ENCODE measurements at regions not wholly inside any gene's neighbourhood (a gene's known extent, or its start where the extent isn't known, plus 50 kb on each side); places are given as distances from the start of the nearest gene placed in this dataset.
"Not testable (repeated sequence)": the region's sequence is repeated elsewhere in the genome, so short reads cannot be mapped to it uniquely, and the experiment has no call there.

DNA sequence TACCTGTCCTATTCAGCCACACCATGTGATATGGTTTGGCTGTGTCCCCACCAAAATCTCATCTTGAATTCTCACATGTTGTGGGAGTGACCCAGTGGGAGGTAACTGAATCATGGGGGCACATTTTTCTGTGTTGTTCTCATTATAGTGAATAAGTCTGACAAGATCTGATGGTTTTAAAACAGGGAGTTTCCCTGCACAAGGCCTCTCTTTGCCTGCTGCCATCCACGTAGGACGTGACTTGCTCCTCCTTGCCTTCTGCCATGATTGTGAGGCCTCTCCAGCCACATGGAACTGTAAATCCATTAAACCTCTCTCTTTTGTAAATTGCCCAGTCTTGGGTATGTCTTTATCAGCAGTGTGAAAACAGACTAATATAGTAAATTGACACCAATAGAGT, 117.7 kb downstream of the ENC1 start:
- H3K9ac ChIP-seq (ENCODE audit: low read length) = not testable (repeated sequence)

DNA sequence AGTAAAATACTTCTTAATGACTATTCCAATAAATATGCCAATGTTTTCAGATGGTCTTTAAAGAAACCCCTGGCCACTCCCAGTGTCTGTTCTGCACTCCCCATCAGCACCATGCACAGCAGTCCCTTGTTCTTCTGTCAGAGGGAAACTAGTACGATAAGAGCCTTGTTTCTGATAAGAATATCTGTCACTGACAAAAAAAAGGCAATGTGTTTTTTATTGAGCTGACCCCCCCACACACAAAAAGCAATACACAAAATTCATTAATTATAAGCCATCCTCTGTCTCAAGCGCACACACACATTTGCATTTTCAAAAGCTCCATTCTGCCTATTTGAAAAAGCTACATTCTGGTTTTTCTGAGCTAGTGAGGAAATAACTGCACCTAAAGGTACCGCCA, 119.1 kb downstream of the ENC1 start:
- no peaks in the 10 kb centered on the region for H3K27me3 ChIP-seq (ENCODE audit: insufficient read depth, low read depth, low read length)
- no peaks in the 10 kb centered on the region for H3K79me2 ChIP-seq (replicated peaks; ENCODE audit: insufficient read depth, low read length)
- no peak overlapping the region for H3K27ac ChIP-seq (ENCODE audit: low read length)
- no peak for TF ChIP-seq EZH2 (IDR thresholded peaks at IDR 0.05; ENCODE audit: borderline replicate concordance, insufficient read depth, low read length, poor library complexity, severe bottlenecking)
- no peak for TF ChIP-seq EP300 (conservative IDR thresholded peaks at IDR 0.05; ENCODE audit: poor library complexity, severe bottlenecking)
- TF ChIP-seq TAF1 (IDR thresholded peaks at IDR 0.05; ENCODE audit: low read depth) = no peak
- no peaks in the 10 kb centered on the region for H3K9me2 ChIP-seq (ENCODE audit: insufficient read depth, low read length)
- H4K20me1 ChIP-seq (ENCODE audit: insufficient read depth) = no peaks in the 10 kb centered on the region
- no peaks in the 10 kb centered on the region for H3K9me3 ChIP-seq (ENCODE audit: low read length)
- H3K4me3 ChIP-seq (ENCODE audit: low read length) = no peak overlapping the region
- H2AFZ ChIP-seq (ENCODE audit: low read depth, low read length) = no peak overlapping the region
- no peaks in the 10 kb centered on the region for H3K36me3 ChIP-seq (ENCODE audit: insufficient read depth, low read length)
- no peaks in the 10 kb centered on the region for H3F3A ChIP-seq (ENCODE audit: insufficient read depth, low read length, poor library complexity, severe bottlenecking)
- no peak overlapping the region for H3K9ac ChIP-seq (ENCODE audit: low read length)
- no peak overlapping the region for H3K4me2 ChIP-seq (ENCODE audit: low read length)

More for the DNA sequence above, 117.7 kb downstream of the ENC1 start:
- not testable (repeated sequence) for H3K27ac ChIP-seq (ENCODE audit: low read length); H2AFZ ChIP-seq (ENCODE audit: low read depth, low read length); H3K4me3 ChIP-seq (ENCODE audit: low read length); H3K4me2 ChIP-seq (ENCODE audit: low read length); H3K27me3 ChIP-seq (ENCODE audit: insufficient read depth, low read depth, low read length); H3K79me2 ChIP-seq (replicated peaks; ENCODE audit: insufficient read depth, low read length); H4K20me1 ChIP-seq (ENCODE audit: insufficient read depth); H3K36me3 ChIP-seq (ENCODE audit: insufficient read depth, low read length); H3F3A ChIP-seq (ENCODE audit: insufficient read depth, low read length, poor library complexity, severe bottlenecking); H3K9me3 ChIP-seq (ENCODE audit: low read length); H3K9me2 ChIP-seq (ENCODE audit: insufficient read depth, low read length)

DNA sequence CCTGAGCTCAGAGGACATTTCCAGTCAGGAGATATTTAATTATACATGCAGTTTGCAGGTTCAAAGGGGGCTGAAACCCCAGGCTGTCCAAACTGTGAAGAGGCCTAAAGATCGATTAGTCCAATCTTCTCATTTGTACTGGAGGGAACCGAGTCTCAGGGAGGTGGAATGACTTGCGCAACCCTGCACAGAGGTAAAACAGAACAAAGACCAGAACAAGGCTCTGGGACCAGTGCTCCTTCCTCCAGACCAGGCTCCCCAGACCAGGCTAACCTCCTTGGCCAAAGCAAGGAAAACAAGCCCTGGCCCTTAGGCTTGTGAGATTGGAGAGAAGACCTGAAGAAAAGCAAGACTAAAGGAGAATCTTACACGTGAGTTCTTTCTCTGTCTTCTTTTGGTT, 120.8 kb downstream of the ENC1 start:
- no peak overlapping the region for H3K4me3 ChIP-seq (ENCODE audit: low read length)
- H3K27me3 ChIP-seq (ENCODE audit: insufficient read depth, low read depth, low read length) = no peaks in the 10 kb centered on the region
- no peaks in the 10 kb centered on the region for H3F3A ChIP-seq (ENCODE audit: insufficient read depth, low read length, poor library complexity, severe bottlenecking)
- no peak overlapping the region for H3K9ac ChIP-seq (ENCODE audit: low read length)
- TF ChIP-seq, protein P1, sequence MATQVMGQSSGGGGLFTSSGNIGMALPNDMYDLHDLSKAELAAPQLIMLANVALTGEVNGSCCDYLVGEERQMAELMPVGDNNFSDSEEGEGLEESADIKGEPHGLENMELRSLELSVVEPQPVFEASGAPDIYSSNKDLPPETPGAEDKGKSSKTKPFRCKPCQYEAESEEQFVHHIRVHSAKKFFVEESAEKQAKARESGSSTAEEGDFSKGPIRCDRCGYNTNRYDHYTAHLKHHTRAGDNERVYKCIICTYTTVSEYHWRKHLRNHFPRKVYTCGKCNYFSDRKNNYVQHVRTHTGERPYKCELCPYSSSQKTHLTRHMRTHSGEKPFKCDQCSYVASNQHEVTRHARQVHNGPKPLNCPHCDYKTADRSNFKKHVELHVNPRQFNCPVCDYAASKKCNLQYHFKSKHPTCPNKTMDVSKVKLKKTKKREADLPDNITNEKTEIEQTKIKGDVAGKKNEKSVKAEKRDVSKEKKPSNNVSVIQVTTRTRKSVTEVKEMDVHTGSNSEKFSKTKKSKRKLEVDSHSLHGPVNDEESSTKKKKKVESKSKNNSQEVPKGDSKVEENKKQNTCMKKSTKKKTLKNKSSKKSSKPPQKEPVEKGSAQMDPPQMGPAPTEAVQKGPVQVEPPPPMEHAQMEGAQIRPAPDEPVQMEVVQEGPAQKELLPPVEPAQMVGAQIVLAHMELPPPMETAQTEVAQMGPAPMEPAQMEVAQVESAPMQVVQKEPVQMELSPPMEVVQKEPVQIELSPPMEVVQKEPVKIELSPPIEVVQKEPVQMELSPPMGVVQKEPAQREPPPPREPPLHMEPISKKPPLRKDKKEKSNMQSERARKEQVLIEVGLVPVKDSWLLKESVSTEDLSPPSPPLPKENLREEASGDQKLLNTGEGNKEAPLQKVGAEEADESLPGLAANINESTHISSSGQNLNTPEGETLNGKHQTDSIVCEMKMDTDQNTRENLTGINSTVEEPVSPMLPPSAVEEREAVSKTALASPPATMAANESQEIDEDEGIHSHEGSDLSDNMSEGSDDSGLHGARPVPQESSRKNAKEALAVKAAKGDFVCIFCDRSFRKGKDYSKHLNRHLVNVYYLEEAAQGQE (IDR thresholded peaks at IDR 0.05; ENCODE audit: borderline replicate concordance) = no peak
- TF ChIP-seq TAF1 (IDR thresholded peaks at IDR 0.05; ENCODE audit: low read depth) = no peak
- TF ChIP-seq EZH2 (IDR thresholded peaks at IDR 0.05; ENCODE audit: borderline replicate concordance, insufficient read depth, low read length, poor library complexity, severe bottlenecking) = no peak
- TF ChIP-seq POLR2AphosphoS5 (IDR thresholded peaks at IDR 0.05) = no peak
- TF ChIP-seq RAD21 (conservative IDR thresholded peaks at IDR 0.05) = no peak
- TF ChIP-seq, protein P2, sequence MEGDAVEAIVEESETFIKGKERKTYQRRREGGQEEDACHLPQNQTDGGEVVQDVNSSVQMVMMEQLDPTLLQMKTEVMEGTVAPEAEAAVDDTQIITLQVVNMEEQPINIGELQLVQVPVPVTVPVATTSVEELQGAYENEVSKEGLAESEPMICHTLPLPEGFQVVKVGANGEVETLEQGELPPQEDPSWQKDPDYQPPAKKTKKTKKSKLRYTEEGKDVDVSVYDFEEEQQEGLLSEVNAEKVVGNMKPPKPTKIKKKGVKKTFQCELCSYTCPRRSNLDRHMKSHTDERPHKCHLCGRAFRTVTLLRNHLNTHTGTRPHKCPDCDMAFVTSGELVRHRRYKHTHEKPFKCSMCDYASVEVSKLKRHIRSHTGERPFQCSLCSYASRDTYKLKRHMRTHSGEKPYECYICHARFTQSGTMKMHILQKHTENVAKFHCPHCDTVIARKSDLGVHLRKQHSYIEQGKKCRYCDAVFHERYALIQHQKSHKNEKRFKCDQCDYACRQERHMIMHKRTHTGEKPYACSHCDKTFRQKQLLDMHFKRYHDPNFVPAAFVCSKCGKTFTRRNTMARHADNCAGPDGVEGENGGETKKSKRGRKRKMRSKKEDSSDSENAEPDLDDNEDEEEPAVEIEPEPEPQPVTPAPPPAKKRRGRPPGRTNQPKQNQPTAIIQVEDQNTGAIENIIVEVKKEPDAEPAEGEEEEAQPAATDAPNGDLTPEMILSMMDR (IDR thresholded peaks at IDR 0.05; ENCODE audit: poor library complexity, severe bottlenecking) = no peak
- TF ChIP-seq SMC3 (conservative IDR thresholded peaks at IDR 0.05; ENCODE audit: poor library complexity) = no peak
- TF ChIP-seq MXI1 (conservative IDR thresholded peaks at IDR 0.05; ENCODE audit: poor library complexity, severe bottlenecking) = no peak
- no peak overlapping the region for H3K4me2 ChIP-seq (ENCODE audit: low read length)
- no peak overlapping the region for H3K27ac ChIP-seq (ENCODE audit: low read length)
- no peaks in the 10 kb centered on the region for H3K79me2 ChIP-seq (replicated peaks; ENCODE audit: insufficient read depth, low read length)
- H3K9me3 ChIP-seq (ENCODE audit: low read length) = no peaks in the 10 kb centered on the region
- no peaks in the 10 kb centered on the region for H3K36me3 ChIP-seq (ENCODE audit: insufficient read depth, low read length)
- no peaks in the 10 kb centered on the region for H3K9me2 ChIP-seq (ENCODE audit: insufficient read depth, low read length)
- H4K20me1 ChIP-seq (ENCODE audit: insufficient read depth) = no peaks in the 10 kb centered on the region
- no peak overlapping the region for H2AFZ ChIP-seq (ENCODE audit: low read depth, low read length)
